ENCODE measurements at regions not wholly inside any gene's neighbourhood (a gene's known extent, or its start where the extent isn't known, plus 50 kb on each side); places are given as distances from the start of the nearest gene placed in this dataset.

- 92% methylated on average over 1 of the region's 2 CpGs; no CpG with 5 or more reads in 1 of the 2 experiments for WGBS, 2 experiments (ENCODE audit: extremely low coverage in 1 of 2, insufficient coverage in 1 of 2, insufficient read length in 1 of 2, insufficient replicate concordance in 2 of 2, low coverage in 1 of 2, low lambda C conversion rate in 2 of 2, missing lambda C conversion rate in 1 of 2)
- no peaks in the 10 kb centered on the region for H3K79me1 ChIP-seq (ENCODE audit: low read depth, low read length)
- no peaks in the 10 kb centered on the region for H3K36me3 ChIP-seq (ENCODE audit: control insufficient read depth in 2 of 4, insufficient read depth in 4 of 4, low read length in 3 of 4)
Observed at GRCh38 chrX:134742573-134742972, 54.4 kb downstream of the PABIR2 start.

More at GRCh38 chrX:134742573-134742972, 54.4 kb downstream of the PABIR2 start:
- H2AK5ac ChIP-seq (ENCODE audit: low read depth, low read length): no peak overlapping the region
- H3K4me3 ChIP-seq (ENCODE audit: extremely low read depth in 1 of 4, insufficient read depth in 2 of 4, low read depth in 3 of 4, low read length in 4 of 4): no peak overlapping the region
- no peak overlapping the region for H3K23ac ChIP-seq (ENCODE audit: insufficient read length)
- H2BK12ac ChIP-seq (ENCODE audit: low read depth, low read length): no peak overlapping the region
- H3K23me2 ChIP-seq (ENCODE audit: low read depth, low read length): no peaks in the 10 kb centered on the region
- no peak overlapping the region for H2AFZ ChIP-seq (ENCODE audit: low read length)
- H3K18ac ChIP-seq (ENCODE audit: extremely low read depth, low read length): no peak overlapping the region
- no peak for DNase-seq (ENCODE audit: low read depth in 1 of 2, low spot score in 2 of 2)
- H2BK120ac ChIP-seq (replicated peaks; ENCODE audit: low read depth, low read length): no peak overlapping the region
- H2BK15ac ChIP-seq (ENCODE audit: low read length): no peak overlapping the region
- H4K20me1 ChIP-seq (replicated peaks in 1 of 2; ENCODE audit: control insufficient read depth in 1 of 2, insufficient read depth in 2 of 2, low read length in 2 of 2): no peaks in the 10 kb centered on the region
- ChIA-PET CTCF (ENCODE audit: partially characterized antibody) (no interaction called here), POLR2A (ENCODE audit: partially characterized antibody) (no interaction called here)
- H3K9ac ChIP-seq (replicated peaks in 1 of 4; ENCODE audit: extremely low read depth in 1 of 4, low read depth in 3 of 4, low read length in 3 of 4): no peak overlapping the region
- no peaks in the 10 kb centered on the region for H3K27me3 ChIP-seq (replicated peaks in 1 of 4; ENCODE audit: control insufficient read depth in 3 of 4, extremely low read depth in 1 of 4, insufficient read depth in 3 of 4, low read length in 3 of 4)
- no peak for FAIRE-seq
- H3K14ac ChIP-seq (ENCODE audit: insufficient read length): no peak overlapping the region
- H4K91ac ChIP-seq (replicated peaks; ENCODE audit: insufficient read length, low read length): no peak overlapping the region
- peaks cover 0 to 4% (median 0%) of the 10 kb centered on the region in 4 experiments; a peak in 2 of 7 replicates for H3K4me1 ChIP-seq (replicated peaks in 1 of 4; ENCODE audit: control insufficient read depth in 3 of 4, insufficient read depth in 4 of 4, low read length in 3 of 4)
- no peak overlapping the region for H4K5ac ChIP-seq (ENCODE audit: insufficient read length, low read depth, low read length)
- H4K8ac ChIP-seq (ENCODE audit: extremely low read depth, insufficient read depth, low read length): no peak overlapping the region
- TF ChIP-seq CTBP2 (IDR thresholded peaks at IDR 0.05; ENCODE audit: borderline replicate concordance, insufficient read depth, insufficient read length, low read length): no peak
- no peak overlapping the region for H2BK20ac ChIP-seq (ENCODE audit: low read length)
- no peak overlapping the region for H3K56ac ChIP-seq (replicated peaks; ENCODE audit: insufficient read length, low read depth, low read length)
- H3K79me2 ChIP-seq (ENCODE audit: control insufficient read depth in 1 of 2, insufficient read depth in 2 of 2, low read length in 2 of 2): no peaks in the 10 kb centered on the region
- no peak overlapping the region for H3K27ac ChIP-seq (ENCODE audit: low read depth, low read length)
- no peak overlapping the region for H3K4me2 ChIP-seq (ENCODE audit: insufficient read depth in 1 of 2, low read depth in 2 of 2, low read length in 2 of 2)
- no peak overlapping the region for H3K4ac ChIP-seq (replicated peaks; ENCODE audit: insufficient read length, low read depth, low read length)
- no peaks in the 10 kb centered on the region for H3K9me3 ChIP-seq (ENCODE audit: insufficient read depth in 2 of 2, low read depth in 1 of 2, low read length in 1 of 2)
- no peak overlapping the region for H2BK5ac ChIP-seq (ENCODE audit: low read depth, low read length)

Data from H1 (cell line).